Loucy (cell line): ENCODE measurements at regions not wholly inside any gene's neighbourhood (a gene's known extent, or its start where the extent isn't known, plus 50 kb on each side); places are given as distances from the start of the nearest gene placed in this dataset.

Experiments used
- H2AFZ ChIP-seq: fragments of 200-600 bp; sonication (generic); 2 replicates; pipeline ENCODE4 v1.6.0; 2016; ENCODE audit warnings: antibody characterized with exemption, mild to moderate bottlenecking, low read length, moderate library complexity
- H3F3A ChIP-seq: fragments of 200-600 bp; 2 replicates; pipeline ENCODE4 v1.6.0; 2016; ENCODE audit warnings: antibody characterized with exemption, low read depth, mild to moderate bottlenecking
- H3K27me3 ChIP-seq: fragments of 200-600 bp; sonication (generic); 2 replicates; pipeline ENCODE4 v1.6.1; 2014; ENCODE audit warnings: low read length, mild to moderate bottlenecking; ENCODE audit not compliant: insufficient read depth, poor library complexity, severe bottlenecking
- H3K36me3 ChIP-seq: fragments of 200-600 bp; sonication (generic); 2 replicates; pipeline ENCODE4 v1.6.1; 2016; ENCODE audit warnings: low read length; ENCODE audit not compliant: insufficient read depth
- H3K4me1 ChIP-seq: fragments of 200-600 bp; sonication (generic); 2 replicates; pipeline ENCODE4 v1.5.1; 2014; ENCODE audit warnings: low read length, mild to moderate bottlenecking; ENCODE audit not compliant: insufficient read depth, poor library complexity, severe bottlenecking
- H3K4me2 ChIP-seq: fragments of 200-600 bp; sonication (generic); 2 replicates; pipeline ENCODE4 v1.6.0; 2014; ENCODE audit warnings: antibody characterized with exemption, low read length, low read depth, mild to moderate bottlenecking; ENCODE audit not compliant: poor library complexity, severe bottlenecking
- H3K4me3 ChIP-seq: fragments of 200-600 bp; sonication (generic); 2 replicates; pipeline ENCODE4 v1.5.1; 2014; ENCODE audit warnings: low read length, mild to moderate bottlenecking, mixed read lengths; ENCODE audit not compliant: poor library complexity, severe bottlenecking
- H3K79me2 ChIP-seq: fragments of 200-600 bp; sonication (generic); 2 replicates; pipeline ENCODE4 v1.6.1; 2014; ENCODE audit warnings: low read length; ENCODE audit not compliant: insufficient read depth
- H3K9ac ChIP-seq: fragments of 200-600 bp; sonication (generic); 2 replicates; pipeline ENCODE4 v1.6.0; 2014; ENCODE audit warnings: mild to moderate bottlenecking, low read depth, low read length, moderate library complexity; ENCODE audit not compliant: poor library complexity, severe bottlenecking
- H3K9me2 ChIP-seq: fragments of 200-600 bp; sonication (generic); replicated peaks from 2 replicates; pipeline ENCODE4 v1.6.1; 2016; ENCODE audit warnings: low read depth, low read length, mixed read lengths
- H3K9me3 ChIP-seq: fragments of 200-600 bp; sonication (generic); 2 replicates; pipeline ENCODE4 v1.6.1; 2014; ENCODE audit warnings: mild to moderate bottlenecking, antibody characterized with exemption, low read length, low read depth; ENCODE audit not compliant: insufficient read depth
- H4K20me1 ChIP-seq: fragments of 200-600 bp; sonication (generic); 2 replicates; pipeline ENCODE4 v1.6.0; 2014; ENCODE audit warnings: antibody characterized with exemption, low read length, mild to moderate bottlenecking; ENCODE audit not compliant: insufficient read depth, poor library complexity, severe bottlenecking
- CTCF ChIP-seq: fragments of 200-600 bp; sonication (generic); conservative IDR thresholded peaks from 2 replicates; pipeline ENCODE4 v1.5.1; 2014; ENCODE audit warnings: mild to moderate bottlenecking, antibody characterized with exemption, low read length
- EZH2phosphoT487 ChIP-seq: fragments of 200-600 bp; IDR thresholded peaks from 2 replicates; pipeline ENCODE4 v1.6.1; 2018; ENCODE audit warnings: antibody characterized with exemption, mild to moderate bottlenecking, moderate library complexity, borderline replicate concordance

GRCh38 chr4:72895408-72895807, 174.1 kb downstream of the COX18 start:
- Histone ChIP-seq H3K9ac (no peak overlapping the region), H3F3A (no peaks in the 10 kb centered on the region), H3K4me1 (no peaks in the 10 kb centered on the region), H3K9me3 (no peaks in the 10 kb centered on the region), H3K4me2 (no peak overlapping the region), H4K20me1 (no peaks in the 10 kb centered on the region), H3K36me3 (no peaks in the 10 kb centered on the region), H3K27me3 (no peaks in the 10 kb centered on the region), H3K4me3 (no peak overlapping the region), H3K9me2 (no peaks in the 10 kb centered on the region), H3K79me2 (no peaks in the 10 kb centered on the region), H2AFZ (no peak overlapping the region)
- TF ChIP-seq EZH2phosphoT487 (no peak), CTCF (no peak)

DNA sequence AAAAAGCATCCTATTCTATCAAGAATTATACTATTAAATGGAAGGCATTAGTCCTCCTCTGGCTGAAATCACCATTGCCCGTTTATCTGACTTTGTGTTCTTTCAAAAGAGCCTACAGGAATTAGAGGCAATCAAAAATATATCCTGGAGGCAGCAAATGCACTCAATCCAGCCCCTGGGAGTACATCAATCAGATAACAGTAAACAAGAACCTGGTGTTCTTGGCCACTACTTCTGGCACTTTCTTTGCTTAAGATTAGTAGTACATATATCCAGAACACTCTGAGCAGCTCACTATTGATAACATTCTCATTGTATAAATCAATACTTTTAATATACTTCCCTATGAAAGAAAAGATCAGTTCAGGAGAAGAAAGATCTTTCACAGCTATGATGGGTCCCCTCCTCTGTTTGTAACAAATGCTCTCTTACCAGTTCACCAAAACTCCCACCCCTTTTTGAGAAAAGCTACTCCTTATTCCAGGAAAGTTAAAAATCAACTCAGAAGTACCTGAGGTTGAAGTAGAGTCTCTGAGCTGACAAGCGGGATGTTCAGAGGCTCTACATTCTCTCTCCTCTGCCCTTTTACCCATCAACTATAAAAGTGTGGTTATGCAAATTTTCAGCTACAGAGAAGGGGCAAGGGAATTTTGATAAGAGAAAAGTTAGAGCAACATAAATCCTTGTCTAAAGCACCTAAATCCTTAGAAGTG, 176.0 kb downstream of the COX18 start:
- H3K9me2 ChIP-seq: no peaks in the 10 kb centered on the region
- H3K4me2 ChIP-seq: no peak overlapping the region
- no peak overlapping the region for H3K4me3 ChIP-seq
- H3K79me2 ChIP-seq: no peaks in the 10 kb centered on the region
- H3K9ac ChIP-seq: no peak overlapping the region
- no peaks in the 10 kb centered on the region for H3F3A ChIP-seq
- no peaks in the 10 kb centered on the region for H3K9me3 ChIP-seq
- no peak for TF ChIP-seq EZH2phosphoT487
- no peak for TF ChIP-seq CTCF
- H2AFZ ChIP-seq: no peak overlapping the region
- H3K27me3 ChIP-seq: no peaks in the 10 kb centered on the region
- H3K4me1 ChIP-seq: no peaks in the 10 kb centered on the region
- no peaks in the 10 kb centered on the region for H4K20me1 ChIP-seq
- H3K36me3 ChIP-seq: no peaks in the 10 kb centered on the region

GRCh38 chr4:72888331-72888730, 181.2 kb downstream of the COX18 start:
- Histone ChIP-seq H3K36me3 (no peaks in the 10 kb centered on the region), H3F3A (no peaks in the 10 kb centered on the region), H3K4me2 (no peak overlapping the region), H3K9me2 (no peaks in the 10 kb centered on the region), H3K9ac (no peak overlapping the region), H3K27me3 (no peaks in the 10 kb centered on the region), H4K20me1 (no peaks in the 10 kb centered on the region), H3K4me3 (no peak overlapping the region), H3K9me3 (no peaks in the 10 kb centered on the region), H2AFZ (no peak overlapping the region), H3K79me2 (no peaks in the 10 kb centered on the region), H3K4me1 (no peaks in the 10 kb centered on the region)
- TF ChIP-seq CTCF (no peak), EZH2phosphoT487 (no peak)
